Activated naive CD4-positive, alpha-beta T cell treated with Interleukin-2 at 50 U/mL for 16 hours (primary cell): ENCODE measurements at regions not wholly inside any gene's neighbourhood (a gene's known extent, or its start where the extent isn't known, plus 50 kb on each side); places are given as distances from the start of the nearest gene placed in this dataset.
"Not testable (repeated sequence)": the region's sequence is repeated elsewhere in the genome, so short reads cannot be mapped to it uniquely, and the experiment has no call there.

Source experiments
- DNase-seq: peaks from one replicate; pipeline ENCODE4 v3.0.0-alpha.2; 2020

DNA sequence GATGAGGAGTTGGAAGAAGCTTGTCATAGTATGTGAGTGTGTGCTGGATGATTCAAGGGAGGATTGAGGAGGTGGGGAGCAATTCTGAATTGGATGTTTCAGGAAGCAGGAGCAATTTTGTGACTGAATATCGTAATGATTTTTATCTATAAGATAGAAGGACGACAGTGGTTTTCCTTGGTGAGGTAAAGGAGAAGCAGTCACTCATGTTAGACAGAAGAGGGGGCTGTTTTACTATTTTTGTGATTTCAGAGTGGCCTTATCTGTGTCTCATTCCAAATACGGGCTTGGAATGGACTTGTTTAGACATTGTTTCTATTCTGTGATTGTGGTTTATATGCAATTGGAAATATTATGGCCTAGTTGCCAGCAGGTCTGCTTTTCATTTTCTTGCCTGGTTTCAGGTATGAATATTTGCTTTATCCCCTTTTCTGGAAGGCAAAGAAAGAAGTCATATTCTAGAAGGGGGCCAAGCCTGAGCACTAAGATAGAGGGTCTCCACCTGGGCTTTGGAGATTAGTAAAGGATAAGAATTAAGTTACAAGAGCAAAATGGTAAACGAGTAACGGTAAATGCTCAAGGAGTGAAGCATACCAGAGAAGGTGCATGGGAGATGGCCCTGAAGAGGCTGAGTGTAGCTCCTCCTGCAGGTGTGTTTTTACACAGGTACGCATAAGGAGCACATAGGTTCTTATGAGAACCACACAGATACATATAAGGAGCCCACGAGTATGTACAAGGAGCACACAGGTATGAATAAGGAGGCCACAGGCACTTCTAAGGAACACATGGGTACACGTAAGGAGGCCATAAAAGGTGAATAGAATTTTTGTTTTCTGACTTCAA, 124.6 kb upstream of the KCNAB1 start:
- no peak for DNase-seq

DNA sequence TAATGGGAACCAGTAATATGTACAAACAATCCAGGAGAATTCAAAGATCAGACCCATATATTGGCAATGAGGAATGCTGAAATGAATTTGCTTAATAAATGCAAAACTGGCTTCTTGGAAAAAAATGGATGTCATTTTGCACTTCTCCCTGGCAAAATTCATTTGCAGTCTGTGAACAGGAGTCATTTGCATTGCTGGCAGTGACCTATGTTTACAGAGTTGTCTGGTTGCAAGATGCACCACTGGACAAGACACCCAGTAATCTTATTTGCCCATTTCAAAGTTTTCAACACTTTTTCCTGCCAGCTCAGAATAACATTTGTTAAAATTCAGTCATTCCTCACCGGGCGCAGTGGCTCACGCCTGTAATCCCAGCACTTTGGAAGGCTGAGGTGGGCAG, 123.5 kb upstream of the KCNAB1 start:
- DNase-seq, result no peak

DNA sequence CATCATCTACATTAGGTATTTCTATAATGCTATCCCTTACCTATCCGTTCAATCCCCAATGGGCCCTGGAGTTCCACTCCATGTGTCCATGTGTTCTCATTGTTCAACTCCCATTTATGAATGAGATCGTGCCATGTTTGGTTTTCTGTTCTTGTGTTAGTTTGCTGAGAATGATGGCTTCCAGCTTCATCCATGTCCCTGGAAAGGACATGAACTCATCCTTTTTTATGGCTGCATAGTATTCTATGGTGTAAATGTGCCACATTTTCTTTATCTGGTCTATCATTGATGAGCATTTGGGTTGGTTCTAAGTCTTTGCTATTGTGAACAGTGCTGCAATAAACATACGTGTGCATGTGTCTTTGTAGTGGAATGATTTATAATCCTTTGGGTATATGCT, 122.2 kb upstream of the KCNAB1 start:
- not testable (repeated sequence) for DNase-seq

- no peak for DNase-seq
These were observed 114.6 kb upstream of the KCNAB1 start for GRCh38 chr3:156005736-156006135.

DNA sequence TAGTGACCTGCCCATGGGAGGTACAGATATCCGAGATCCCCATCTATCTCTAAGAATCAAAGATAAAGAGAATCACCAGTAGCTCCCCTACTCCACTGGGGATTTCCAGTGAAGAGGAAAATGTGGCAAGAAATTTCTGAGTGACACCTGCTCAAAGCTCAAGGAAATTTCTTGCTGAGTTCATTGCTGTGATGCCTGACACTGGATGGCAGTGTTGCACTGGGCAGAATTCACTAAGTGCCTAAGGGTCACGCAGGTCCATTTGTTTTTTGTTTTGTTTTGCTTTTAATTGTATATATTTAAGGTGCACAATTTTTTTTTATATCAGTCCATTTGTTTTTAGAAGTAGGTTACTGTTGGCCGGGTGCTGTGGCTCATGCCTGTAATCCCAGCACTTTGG, 109.5 kb upstream of the KCNAB1 start:
- DNase-seq, result no peak

DNA sequence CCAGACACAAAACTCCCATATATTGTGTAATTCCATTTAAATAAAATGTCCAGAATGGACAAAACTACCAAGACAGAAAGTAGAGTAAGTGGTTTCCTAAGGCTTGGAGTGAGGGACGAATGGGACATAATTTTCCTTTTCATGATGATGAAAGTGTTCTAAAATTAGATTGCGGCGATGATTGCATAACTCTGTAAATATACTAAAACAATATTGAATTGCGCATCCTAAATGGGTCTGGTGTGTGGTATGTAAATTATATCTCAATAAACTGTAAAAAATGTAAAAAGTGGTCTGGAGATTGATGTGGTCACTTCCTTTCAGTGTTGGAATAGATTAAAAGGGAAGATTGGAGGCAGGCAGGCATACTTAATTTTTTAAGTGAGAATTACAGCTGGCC, 105.9 kb upstream of the KCNAB1 start:
- DNase-seq, result no peak

DNA sequence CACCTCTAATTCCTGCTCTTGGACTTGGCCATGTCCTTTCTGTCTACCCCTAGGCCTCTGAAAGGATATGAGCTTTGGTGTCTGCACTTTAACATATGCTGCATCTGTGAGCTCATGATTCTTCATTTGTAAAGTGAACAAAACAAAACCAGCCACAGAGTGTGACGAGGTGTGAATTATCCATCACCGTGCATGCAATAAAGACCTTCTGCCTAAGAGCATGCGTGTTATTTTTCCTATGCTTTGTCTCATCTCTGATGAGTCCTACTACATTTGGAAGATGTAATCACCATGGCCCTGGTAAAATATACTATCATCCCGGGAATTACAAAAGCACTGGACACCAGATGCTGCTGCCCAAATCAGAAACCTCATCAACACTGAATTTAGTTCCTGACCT, 103.5 kb upstream of the KCNAB1 start:
- DNase-seq, result no peak

GRCh38 chr3:156017352-156018030, 102.9 kb upstream of the KCNAB1 start:
- DNase-seq, result no peak

DNA sequence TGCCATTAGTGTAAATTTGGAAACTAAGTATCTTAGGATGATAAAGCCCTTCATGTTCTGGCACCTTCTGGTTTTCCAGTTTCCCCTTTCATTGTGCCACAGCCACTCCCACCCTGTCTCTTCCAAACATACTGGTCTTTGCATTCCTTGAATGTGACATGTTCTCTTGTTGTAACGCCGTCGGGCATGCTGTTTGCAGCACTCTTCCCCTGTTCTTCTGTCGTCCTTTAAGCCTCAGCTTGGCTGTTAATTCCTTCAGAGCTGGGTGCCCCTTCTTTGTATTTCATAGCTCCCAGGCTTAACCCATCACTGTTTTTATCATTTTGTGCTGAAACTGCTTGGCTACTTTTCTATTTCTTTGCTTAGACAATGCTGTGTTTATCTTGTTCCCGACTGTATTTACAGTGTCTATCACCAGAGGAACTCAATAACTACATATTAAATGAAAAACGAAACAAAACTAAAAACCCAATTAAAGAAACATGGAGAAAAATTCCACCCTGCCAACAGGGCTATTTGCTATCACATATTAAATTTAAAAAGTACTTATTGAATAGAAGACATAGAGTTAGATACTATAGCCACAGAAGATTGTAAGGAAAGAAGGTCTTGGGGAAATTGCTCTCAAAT, 95.4 kb upstream of the KCNAB1 start:
- DNase-seq, result no peak

- DNase-seq, result no peak
These were observed 91.2 kb upstream of the KCNAB1 start for GRCh38 chr3:156029208-156029607.

- no peak for DNase-seq
These were observed 89.7 kb upstream of the KCNAB1 start for GRCh38 chr3:156030723-156031122.

GRCh38 chr3:156033428-156033827, 87.0 kb upstream of the KCNAB1 start:
- no peak for DNase-seq

- DNase-seq, result no peak
These were observed 85.2 kb upstream of the KCNAB1 start for GRCh38 chr3:156035158-156035557.

DNA sequence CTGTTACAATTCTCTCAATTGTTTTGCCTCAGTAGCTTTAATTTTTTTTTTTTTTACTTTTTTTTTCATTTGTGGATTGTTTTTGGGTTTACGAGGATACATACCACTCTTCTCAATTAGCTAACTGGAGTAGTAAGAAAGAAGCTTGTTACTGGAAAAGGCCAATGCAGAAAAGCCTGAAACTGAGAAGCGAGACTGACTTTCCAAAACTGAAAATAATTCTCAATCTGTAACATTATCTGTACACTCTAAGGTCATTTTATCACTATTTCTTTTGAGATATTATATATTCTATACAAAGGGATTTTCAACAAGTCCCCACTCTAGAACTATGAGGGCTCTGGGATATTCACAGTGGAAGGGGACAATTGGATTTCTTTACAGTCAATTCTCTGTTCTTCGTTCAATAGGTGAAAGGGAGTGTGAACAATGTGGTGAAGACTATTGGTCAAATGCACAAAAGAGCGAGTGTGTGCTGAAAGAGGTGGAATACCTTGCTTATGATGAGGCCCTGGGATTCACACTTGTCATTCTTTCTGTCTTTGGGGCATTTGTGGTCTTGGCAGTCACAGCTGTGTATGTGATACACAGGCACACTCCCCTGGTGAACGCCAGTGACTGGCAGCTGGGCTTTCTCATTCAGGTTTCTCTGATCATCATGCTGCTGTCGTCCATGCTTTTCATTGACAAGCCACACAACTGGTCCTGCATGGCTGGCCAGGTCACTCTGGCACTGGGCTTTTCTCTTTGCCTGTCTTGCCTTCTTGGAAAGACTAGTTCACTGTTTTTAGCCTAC, 83.9 kb upstream of the KCNAB1 start:
- no peak for DNase-seq

GRCh38 chr3:156037356-156037755, 83.0 kb upstream of the KCNAB1 start:
- no peak for DNase-seq

GRCh38 chr3:156038869-156039268, 81.5 kb upstream of the KCNAB1 start:
- no peak for DNase-seq

GRCh38 chr3:156040041-156040440, 80.3 kb upstream of the KCNAB1 start:
- DNase-seq, result no peak

DNA sequence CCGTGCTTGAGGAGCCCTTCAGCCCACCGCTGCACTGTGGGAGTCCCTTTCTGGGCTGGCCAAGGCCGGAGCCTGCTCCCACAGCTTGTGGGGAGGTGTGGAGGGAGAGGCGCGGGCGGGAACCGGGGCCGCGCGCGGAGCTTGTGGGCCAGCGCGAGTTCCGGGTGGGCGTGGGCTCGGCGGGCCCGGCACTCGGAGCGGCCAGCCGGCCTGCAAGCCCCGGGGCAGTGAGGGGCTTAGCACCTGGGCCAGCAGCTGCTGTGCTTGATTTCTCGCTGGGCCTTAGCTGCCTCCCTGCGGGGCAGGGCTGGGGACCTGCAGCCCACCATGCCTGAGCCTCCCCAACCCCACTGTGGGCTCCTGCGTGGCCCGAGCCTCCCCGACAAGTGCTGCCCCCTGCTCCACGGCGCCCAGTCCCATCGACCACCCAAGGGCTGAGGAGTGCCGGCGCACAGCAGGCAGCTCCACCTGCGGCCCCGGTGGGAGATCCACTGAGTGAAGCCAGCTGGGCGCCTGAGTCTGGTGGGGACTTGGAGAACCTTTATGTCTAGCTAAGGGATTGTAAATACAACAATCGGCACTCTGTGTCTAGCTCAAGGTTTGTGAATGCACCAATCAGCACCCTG, 79.0 kb upstream of the KCNAB1 start:
- not testable (repeated sequence) for DNase-seq

GRCh38 chr3:156041856-156042255, 78.5 kb upstream of the KCNAB1 start:
- not testable (repeated sequence) for DNase-seq

DNA sequence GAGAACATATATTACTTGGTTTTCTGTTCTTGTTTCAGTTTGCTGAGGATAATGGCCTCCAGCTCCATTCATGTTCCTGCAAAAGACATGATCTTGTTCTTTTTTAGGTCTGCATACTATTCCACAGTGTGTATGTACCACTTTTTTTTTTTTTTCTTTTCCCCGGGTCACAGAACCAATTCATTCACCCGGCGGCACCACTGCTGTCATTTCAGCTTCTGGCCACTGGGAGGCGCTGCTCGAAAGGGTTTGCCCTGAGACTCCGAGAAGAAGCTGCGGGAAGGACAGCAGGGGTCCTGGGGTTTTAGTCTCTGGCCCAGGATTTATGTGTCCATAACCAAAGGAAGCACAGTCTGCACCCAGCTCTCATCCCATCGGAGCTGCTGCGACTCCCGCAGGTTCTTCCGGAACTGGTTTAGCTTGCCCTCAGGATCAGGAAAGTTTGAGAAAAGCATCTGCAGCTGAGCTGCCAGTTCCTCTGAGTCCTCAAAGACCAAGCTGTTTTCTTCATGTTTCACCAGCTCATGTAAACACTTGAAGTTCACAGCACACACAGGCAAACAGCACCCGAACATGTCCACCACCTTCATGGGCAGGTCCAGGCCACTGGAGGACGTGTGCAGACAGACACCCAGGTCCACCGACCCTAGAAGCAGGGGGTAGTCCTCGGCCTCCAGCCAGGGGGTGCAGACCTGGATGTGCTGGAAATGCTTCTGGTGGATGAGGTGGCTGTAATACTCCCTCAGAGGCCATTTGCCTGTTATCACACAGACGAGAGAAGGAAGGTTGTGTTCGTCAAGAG, 76.3 kb upstream of the KCNAB1 start:
- peak; percentile 57 for DNase-seq

GRCh38 chr3:156044634-156044975, 75.8 kb upstream of the KCNAB1 start:
- DNase-seq, result no peak

- not testable (repeated sequence) for DNase-seq
These were observed 71.9 kb upstream of the KCNAB1 start for GRCh38 chr3:156048483-156048882.
